Activated naive CD4-positive, alpha-beta T cell (primary cell): ENCODE measurements at regions not wholly inside any gene's neighbourhood (a gene's known extent, or its start where the extent isn't known, plus 50 kb on each side); places are given as distances from the start of the nearest gene placed in this dataset.
"Not testable (repeated sequence)": the region's sequence is repeated elsewhere in the genome, so short reads cannot be mapped to it uniquely, and the experiment has no call there.

ENCODE experiments used
- DNase-seq, 4 experiments: peaks; one replicate each; lab custom pipeline; 2025; lab: John Stamatoyannopoulos, UW

DNA sequence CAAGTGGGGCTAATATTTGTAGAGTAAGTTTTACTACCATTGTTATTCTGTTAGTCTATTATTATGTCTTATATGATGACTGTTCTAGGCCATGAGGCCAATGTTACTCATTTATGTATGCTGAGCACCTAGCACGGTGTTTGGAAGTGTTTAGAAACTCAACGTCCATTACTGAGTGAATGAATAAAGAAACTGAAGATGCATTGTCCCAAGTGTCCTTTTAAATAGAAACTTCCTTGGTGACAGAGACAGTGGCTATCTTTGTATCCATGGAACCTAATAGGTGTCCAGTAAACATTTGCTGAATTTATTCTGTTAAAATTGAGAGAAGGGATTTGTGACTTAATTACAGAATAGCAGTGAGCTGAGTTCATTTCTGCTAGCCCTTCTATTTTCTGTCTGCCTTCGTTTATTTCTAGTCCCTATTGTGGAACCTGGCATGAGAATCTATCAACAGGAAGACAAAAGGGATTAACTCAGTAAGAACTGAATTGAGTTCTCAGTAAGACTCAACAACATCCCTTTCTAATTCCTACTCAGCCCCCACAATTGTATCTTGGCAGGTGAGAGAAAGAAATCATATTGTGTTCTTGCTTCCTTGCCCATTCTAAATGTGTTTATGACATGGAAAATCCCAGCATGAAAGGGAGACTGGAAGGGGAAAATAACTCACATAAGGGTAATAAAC, 246.6 kb upstream of the LRRC3B start:
- DNase-seq, result no peak

DNA sequence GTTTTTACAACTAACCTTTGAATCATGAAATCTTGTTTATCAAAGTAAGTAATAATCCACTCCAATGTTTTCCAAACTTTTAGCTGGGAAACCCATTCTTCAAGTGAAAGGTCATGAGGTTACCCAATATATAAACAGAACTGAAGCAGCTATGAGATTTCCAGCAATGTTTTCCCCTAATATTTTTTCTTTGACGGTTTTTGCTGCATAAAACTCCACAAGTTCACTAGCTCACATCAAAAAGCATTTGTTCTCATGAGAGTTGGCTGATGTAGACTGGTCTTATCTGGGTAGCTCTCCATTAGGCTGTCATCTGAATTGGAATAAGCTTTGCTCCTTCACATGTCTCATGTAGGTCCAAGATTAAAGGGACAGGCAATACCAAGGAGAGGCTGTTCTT, 241.2 kb upstream of the LRRC3B start:
- DNase-seq, result no peak

DNA sequence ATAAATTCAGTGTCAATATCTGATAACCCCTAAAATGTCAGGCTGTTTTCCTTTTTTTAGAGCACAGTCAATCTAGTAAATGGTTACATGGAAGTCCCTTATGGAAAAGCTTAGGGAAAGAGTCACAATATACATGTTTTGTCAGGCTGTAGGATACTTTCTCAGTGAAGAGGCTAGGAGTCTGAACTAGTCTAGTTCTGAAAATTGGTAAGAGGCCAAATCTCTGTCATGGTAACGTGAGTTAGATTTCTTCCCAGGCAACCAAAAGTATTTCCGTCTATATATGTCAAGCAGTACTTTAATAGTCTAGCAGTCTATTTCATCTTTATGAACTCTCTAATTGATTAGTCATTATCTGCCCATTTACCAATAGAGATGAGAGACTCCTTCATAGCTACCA, 215.9 kb upstream of the LRRC3B start:
- DNase-seq, result no peak

DNA sequence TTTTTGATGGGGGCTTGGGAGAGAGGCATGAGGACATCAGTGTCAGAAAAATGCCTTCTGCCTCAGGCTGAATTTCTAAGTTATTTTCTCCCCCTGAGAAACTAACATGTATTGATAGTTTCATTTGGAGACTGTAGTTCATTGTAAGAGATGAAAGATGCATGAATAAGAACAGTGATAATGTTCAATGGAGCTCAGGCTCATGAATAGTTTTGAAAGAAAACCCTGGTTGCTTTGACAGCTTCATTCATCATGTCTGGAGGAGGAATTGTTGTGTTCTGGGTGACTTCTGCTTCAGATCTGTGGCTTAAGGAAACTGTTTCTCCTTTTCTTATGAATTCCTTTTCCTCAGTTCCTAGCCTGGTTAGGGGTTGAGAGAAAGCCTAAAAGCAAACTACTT, 204.0 kb upstream of the LRRC3B start:
- no peak for DNase-seq

DNA sequence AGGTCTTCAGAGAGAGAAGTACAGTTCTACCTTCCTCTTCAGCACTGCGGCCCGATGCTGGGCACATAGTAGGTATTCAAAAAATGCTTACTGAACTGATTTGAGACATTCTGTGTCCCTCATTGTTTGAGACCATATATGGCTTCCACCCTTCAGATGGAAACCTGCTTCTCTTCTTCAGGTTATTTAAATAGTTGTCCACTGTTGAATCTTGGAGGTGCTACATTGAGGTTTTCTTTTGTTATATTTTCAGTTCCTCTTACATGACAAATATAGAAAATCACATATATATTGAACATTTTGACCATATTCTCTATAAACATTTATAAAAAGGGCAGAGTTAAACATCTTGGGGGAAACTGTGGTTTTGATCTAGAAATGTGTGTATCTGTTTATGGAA, 200.2 kb upstream of the LRRC3B start:
- no peak for DNase-seq

GRCh38 chr3:26425076-26425475, 197.5 kb upstream of the LRRC3B start:
- no peak for DNase-seq

DNA sequence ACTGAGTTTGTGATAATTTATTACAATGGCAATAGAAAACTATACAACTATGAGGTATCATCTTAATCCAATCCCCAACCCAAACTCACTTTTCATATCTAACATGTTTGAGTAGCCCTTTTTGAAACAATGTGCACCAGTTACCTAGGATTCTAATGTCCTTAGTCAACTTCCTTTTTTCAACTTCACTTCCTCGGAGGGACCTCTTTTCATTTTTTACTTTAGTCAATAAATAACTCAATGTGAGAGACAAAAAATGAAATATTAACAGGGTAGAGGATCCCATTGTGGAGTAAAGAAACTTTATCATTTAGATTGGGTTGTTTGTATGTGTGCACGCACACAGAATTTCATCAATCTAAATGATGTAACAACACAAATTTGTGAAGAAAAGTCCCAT, 193.6 kb upstream of the LRRC3B start:
- DNase-seq, result no peak

DNA sequence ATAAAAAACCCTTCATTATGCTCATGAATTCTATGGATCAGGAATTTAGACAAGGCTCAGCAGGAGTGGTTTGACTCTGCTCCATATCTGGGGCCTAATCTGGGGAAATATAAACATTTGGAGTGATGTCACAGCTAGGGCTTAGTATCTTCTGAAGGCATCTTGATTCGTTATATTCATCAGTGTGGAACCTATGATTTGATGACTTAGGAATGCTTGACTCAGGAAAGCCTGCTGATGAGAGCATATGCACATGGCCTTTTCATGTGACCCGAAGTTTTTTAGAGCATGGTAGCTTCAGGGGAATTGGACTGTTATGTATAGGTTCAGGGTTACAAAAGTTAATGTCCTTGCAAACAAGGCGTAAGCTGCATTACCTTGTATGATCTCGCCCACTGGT, 184.9 kb upstream of the LRRC3B start:
- no peak for DNase-seq

DNA sequence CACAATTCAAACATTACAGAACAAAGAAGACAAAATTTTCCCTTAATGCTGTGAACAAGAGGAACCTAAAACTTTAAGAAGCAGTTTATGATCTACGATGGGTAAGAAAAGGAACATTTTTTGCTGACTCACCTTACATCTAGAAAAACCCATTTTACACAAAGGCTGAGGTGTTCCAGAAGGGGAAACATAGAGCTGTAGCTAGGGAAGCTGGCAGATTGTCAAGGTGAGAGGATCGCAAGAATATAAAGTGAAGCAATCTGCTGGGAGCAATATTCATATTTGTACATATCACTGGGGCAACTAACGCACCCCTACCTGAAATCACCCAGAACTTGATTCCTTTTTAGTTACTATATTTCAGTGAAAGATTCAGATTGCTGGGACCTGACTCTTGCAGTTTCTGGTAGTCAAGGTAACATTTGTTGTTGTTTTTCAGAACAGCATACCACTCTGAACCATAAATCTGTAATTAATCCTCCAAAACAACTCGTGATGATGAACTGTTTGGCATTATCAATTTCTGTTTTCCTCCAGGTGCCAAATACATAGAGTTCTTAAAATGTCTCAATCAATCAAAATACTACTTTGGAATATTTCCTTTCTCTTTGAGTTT, 184.1 kb upstream of the LRRC3B start:
- no peak for DNase-seq

DNA sequence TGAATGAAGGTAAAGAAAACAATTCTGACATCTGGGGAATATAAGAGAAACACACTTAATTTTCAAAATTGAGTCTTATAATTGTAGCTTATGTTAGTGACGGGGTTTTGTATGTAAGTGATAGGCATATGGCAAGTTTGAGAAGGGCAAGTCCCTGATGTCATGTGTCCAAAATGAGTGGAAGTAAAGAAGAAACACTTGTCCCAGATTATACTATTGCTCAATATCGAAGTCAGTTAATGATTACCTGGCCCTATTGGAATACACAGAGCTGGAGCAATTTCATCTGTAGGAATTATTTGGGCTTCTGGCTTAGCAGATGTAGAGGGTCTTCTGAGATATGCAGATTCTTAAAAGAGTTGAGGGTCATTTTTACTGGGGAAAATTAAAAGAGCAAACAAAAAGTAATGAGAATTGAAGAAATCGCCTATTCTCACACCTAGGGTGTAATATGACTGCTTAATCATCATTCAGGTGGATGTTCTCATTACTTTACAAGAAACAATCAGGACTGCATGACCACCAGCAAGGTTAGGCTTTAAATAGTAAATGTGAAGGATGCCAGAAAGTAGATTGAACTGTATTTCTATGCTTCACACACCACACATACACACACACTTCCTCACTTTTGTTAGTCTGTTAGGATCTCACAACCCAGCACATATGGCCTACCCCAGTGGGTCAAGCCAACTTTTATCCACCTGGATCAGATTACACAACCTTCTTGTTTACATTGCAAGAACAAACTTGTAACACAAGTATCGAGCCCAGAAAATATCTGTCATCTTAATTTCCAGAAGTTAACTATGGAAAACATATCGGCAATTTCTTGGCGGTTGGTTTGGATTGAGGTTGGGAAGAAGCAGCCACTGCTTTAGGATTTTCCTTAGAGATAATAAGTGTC, 183.3 kb upstream of the LRRC3B start:
- DNase-seq, result no peak

DNA sequence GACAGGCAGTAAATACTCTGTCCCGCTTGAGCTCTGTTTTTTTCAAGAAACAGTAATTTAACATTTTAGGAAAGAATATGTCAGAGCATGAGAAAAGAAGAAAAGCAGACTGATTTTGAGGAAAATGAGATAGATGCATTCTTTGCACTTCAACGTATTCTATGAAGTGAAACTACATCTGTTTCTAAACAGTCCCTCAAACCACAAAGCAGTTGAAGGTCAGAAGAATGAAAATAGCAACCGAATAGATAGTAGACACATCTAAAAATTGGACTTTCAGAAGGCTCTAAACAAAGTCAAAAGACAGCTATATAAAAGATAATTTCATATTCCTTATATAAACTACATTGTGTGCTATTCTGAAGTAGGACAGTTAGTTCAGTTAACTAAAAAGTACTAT, 172.6 kb upstream of the LRRC3B start:
- no peak for DNase-seq

DNA sequence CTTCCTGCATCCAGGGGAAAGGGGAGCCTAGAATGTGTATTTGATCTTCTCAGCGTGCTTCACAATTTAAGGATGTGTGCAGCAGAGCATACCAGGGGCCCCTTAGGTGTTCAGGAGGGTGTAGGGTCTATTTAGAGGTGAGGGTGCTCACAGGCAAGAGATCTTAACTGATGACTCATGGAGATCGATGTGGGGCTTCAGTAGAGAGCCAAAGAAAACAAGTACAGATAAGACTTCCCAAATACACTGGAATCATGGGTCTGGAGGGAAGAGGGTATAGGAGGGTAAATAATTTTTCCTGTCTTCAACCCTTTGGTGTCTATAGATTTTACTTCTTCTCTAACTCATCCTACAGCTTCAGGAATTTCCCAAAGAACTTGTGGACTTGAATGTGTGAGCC, 170.2 kb upstream of the LRRC3B start:
- no peak for DNase-seq

- no peak for DNase-seq
Measured at GRCh38 chr3:26460985-26461384, 161.6 kb upstream of the LRRC3B start.

DNA sequence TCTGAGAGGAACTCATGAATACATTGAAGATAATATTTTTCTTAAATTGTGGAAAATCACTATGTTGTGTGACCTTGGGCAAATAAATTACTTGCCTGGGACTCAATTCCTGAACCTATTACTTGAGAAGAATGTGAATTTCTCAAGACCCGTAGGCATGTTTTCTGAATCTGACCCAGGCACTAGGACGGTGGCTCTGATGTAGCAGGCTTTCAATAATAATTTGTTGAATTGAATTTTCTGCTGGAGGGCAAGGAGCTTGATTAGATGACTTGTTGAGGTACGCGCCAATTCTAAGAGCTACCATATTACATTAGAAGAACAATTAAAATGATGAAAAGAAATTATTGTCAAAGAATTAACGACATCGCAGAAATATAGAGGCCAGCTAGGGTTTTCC, 150.2 kb upstream of the LRRC3B start:
- no peak for DNase-seq

DNA sequence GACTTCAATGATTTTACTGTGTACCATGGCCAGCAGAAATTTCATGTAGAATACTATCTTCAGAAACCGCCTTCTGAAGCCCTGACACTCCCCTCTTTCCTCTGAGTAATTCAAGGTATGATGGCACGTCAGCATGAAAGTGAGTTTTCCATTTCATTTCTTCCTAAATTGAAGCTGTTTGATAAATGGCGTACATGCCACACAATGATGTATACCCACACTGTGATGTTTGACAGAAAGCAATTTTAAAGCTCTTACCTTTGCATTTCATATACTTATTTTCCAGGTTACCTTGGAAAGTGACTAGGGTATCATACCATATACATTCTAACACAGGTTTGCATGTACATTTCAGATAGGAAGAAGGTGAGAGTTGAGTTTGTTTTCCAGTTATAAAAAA, 147.9 kb upstream of the LRRC3B start:
- DNase-seq, result no peak

GRCh38 chr3:26480377-26480776, 142.2 kb upstream of the LRRC3B start:
- no peak for DNase-seq

DNA sequence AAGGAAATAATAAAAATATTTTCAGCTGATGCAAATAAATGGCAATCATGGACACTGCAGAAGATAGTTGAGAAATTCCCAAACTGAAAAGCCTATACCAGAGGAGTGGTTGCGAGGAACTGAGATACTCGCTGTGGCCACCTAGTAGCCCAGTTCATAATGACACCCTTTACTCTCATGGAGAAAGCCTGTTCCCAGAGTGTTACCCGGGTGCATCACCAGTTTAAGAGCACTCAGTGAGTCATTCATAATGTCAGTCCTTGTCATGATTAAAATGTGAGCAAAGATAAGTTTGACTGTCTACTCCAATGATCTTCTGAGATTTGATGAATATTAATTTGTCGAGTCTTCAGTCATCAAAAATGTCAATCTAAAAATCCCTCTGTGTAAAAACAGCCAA, 138.4 kb upstream of the LRRC3B start:
- DNase-seq, result no peak

GRCh38 chr3:26498271-26498670, 124.3 kb upstream of the LRRC3B start:
- no peak for DNase-seq

DNA sequence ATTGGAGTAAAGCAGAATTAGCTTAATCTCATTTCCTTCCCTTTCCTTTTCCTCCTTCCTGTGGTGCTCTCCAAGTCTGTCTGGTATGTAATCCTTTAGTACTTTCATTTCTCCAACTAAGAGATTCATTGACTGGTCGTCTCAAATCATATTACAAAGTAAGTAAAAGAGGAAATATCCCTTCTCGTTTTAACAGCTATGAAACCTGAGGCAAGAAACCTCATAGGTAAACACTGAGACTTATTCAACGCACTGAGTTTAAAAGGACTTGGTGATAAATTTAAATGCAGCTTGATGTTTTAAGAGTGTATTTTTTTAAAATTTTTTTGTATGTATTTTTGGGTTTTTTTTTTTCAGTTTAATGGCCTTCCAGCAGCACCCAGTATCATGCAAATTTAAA, 117.2 kb upstream of the LRRC3B start:
- DNase-seq, result no peak

DNA sequence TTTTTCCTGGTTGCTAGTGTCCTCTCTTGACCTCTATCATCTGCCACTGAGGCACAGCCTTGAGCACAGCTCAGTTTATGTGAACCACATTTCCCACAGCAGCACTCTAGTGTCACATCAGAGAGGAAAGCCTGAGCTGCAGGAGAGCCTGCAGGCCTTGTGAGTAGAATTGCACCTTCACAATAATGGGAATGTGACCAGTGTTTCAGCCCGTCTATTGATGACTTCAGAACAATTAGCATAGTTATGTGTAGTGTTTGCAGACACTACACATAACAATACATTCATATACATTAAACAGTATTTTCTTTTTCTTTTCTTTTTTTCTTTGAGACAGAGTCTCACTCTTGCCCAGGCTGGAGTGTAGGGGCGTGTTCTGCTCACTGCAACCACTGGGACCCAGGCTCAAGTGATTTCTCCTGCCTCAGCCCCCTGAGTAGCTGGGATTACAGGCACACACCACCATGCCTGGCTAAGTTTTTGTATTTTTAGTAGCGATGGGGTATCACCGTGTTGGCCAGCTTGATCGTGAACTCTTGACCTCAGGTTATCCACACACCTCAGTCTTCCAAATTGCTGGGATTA, 108.0 kb upstream of the LRRC3B start:
- not testable (repeated sequence) for DNase-seq

DNA sequence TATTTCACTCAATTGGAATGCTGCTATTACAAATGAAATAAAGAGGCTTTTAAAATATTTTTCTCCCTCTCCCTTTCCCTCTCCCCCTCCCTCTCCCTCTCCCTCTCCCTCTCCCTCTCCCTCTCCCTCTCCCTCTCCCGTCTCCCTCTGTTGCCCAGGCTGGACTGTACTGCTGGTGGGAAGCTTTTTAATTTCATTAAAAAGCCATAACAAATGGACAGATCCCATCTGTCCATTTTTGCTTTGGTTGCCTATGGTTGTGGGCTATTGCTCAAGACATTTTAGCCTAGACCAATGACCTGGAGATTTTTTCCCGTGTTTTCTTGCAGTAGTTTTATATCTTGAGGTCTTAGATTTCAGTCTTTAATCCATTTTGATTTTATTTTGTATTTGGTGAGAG, 107.2 kb upstream of the LRRC3B start:
- DNase-seq, result no peak

GRCh38 chr3:26521261-26521660, 101.3 kb upstream of the LRRC3B start:
- DNase-seq, result no peak

GRCh38 chr3:26522919-26523318, 99.7 kb upstream of the LRRC3B start:
- DNase-seq, result no peak
